Smooth muscle cell (in vitro differentiated cells): ENCODE measurements at regions not wholly inside any gene's neighbourhood (a gene's known extent, or its start where the extent isn't known, plus 50 kb on each side); places are given as distances from the start of the nearest gene placed in this dataset.

Source experiments
- DNase-seq: peaks from one replicate; lab custom pipeline; 2025; ENCODE audit not compliant: unreplicated experiment; lab: John Stamatoyannopoulos, UW
- H2AFZ ChIP-seq: fragments of 200-600 bp; sonication (generic); 2 replicates; pipeline ENCODE4 v1.6.0; 2016; ENCODE audit warnings: antibody characterized with exemption, low read depth, mild to moderate bottlenecking
- H3F3A ChIP-seq: fragments of 200-600 bp; sonication (generic); 2 replicates; pipeline ENCODE4 v1.6.0; 2017; ENCODE audit warnings: antibody characterized with exemption, low read depth
- H3K27ac ChIP-seq: fragments of 200-600 bp; sonication (generic); 2 replicates; pipeline ENCODE4 v1.5.1; 2016; ENCODE audit warnings: low read depth, mild to moderate bottlenecking
- H3K27me3 ChIP-seq: fragments of 200-600 bp; sonication (generic); 2 replicates; pipeline ENCODE4 v1.6.1; 2016; ENCODE audit warnings: low read depth, mild to moderate bottlenecking
- H3K36me3 ChIP-seq: fragments of 200-600 bp; sonication (generic); 2 replicates; pipeline ENCODE4 v1.5.1; 2016; ENCODE audit warnings: low read depth
- H3K4me1 ChIP-seq: fragments of 200-600 bp; sonication (generic); 2 replicates; pipeline ENCODE4 v1.5.1; 2016; ENCODE audit warnings: low read depth
- H3K4me2 ChIP-seq: fragments of 200-600 bp; sonication (generic); 2 replicates; pipeline ENCODE4 v1.6.0; 2016; ENCODE audit warnings: mild to moderate bottlenecking
- H3K4me3 ChIP-seq: fragments of 200-600 bp; sonication (generic); 2 replicates; pipeline ENCODE4 v1.5.1; 2016; ENCODE audit warnings: mild to moderate bottlenecking
- H3K79me2 ChIP-seq: fragments of 200-600 bp; sonication (generic); 2 replicates; pipeline ENCODE4 v1.6.0; 2016; ENCODE audit warnings: low read depth, mild to moderate bottlenecking
- H3K9ac ChIP-seq: fragments of 200-600 bp; sonication (generic); 2 replicates; pipeline ENCODE4 v1.6.0; 2016; ENCODE audit warnings: low read depth
- H3K9me3 ChIP-seq: fragments of 200-600 bp; sonication (generic); replicated peaks from 2 replicates; pipeline ENCODE4 v1.5.1; 2016; ENCODE audit warnings: low read depth
- H4K20me1 ChIP-seq: fragments of 200-600 bp; sonication (generic); 2 replicates; pipeline ENCODE4 v1.6.0; 2016; ENCODE audit warnings: low read depth
- CTCF ChIP-seq: fragments of 200-600 bp; sonication (generic); IDR thresholded peaks from 2 replicates; pipeline ENCODE4 v1.5.1; 2017; ENCODE audit warnings: borderline replicate concordance, mild to moderate bottlenecking, antibody characterized with exemption; ENCODE audit not compliant: insufficient read depth, poor library complexity, severe bottlenecking
- WGBS: methylation state at CpG from one replicate; pipeline ENCODE4 v1.1.7; 2016; ENCODE audit warnings: low lambda C conversion rate; 5-methylcytosine and 5-hydroxymethylcytosine counted together

GRCh38 chr7:94305836-94306235 is 88.9 kb upstream of the COL1A2 start:
- Histone ChIP-seq H3K9me3 (no peaks in the 10 kb centered on the region), H3K27ac (no peak overlapping the region)
- 95% methylated on average over 3 of the region's 3 CpGs for WGBS

GRCh38 chr7:94307399-94308048 is 87.2 kb upstream of the COL1A2 start:
- H2AFZ ChIP-seq = no peak overlapping the region
- no peaks in the 10 kb centered on the region for H3K27me3 ChIP-seq
- peaks cover 10% of the 10 kb centered on the region for H3F3A ChIP-seq
- H3K9ac ChIP-seq = no peak overlapping the region
- H3K79me2 ChIP-seq = peaks cover 5% of the 10 kb centered on the region
- H4K20me1 ChIP-seq = no peaks in the 10 kb centered on the region
- no peak for DNase-seq
- H3K9me3 ChIP-seq = no peaks in the 10 kb centered on the region
- peak overlapping the region; percentile 7 for H3K27ac ChIP-seq
- H3K4me1 ChIP-seq = peaks cover 17% of the 10 kb centered on the region
- no peak overlapping the region for H3K4me2 ChIP-seq
- WGBS = 58% methylated on average over 4 of the region's 4 CpGs
- no peaks in the 10 kb centered on the region for H3K36me3 ChIP-seq
- H3K4me3 ChIP-seq = no peak overlapping the region
- no peak for TF ChIP-seq CTCF

More at GRCh38 chr7:94305836-94306235, 88.9 kb upstream of the COL1A2 start:
- DNase-seq = no peak
- TF ChIP-seq CTCF = no peak
- Histone ChIP-seq H3K36me3 (no peaks in the 10 kb centered on the region), H3K4me2 (no peak overlapping the region), H3F3A (peaks cover 13% of the 10 kb centered on the region), H3K27me3 (no peaks in the 10 kb centered on the region), H3K4me3 (no peak overlapping the region), H3K4me1 (peaks cover 30% of the 10 kb centered on the region), H3K9ac (no peak overlapping the region), H2AFZ (no peak overlapping the region), H4K20me1 (no peaks in the 10 kb centered on the region), H3K79me2 (peaks cover 14% of the 10 kb centered on the region)

- no peaks in the 10 kb centered on the region for H4K20me1 ChIP-seq
- no peaks in the 10 kb centered on the region for H3F3A ChIP-seq
- WGBS = 94% methylated on average over 6 of the region's 6 CpGs
- H3K27ac ChIP-seq = no peak overlapping the region
- no peak overlapping the region for H3K9ac ChIP-seq
- H3K79me2 ChIP-seq = no peaks in the 10 kb centered on the region
- peaks cover 11% of the 10 kb centered on the region for H3K4me1 ChIP-seq
- no peak for DNase-seq
- H2AFZ ChIP-seq = no peak overlapping the region
- H3K4me2 ChIP-seq = no peak overlapping the region
- no peaks in the 10 kb centered on the region for H3K27me3 ChIP-seq
- no peaks in the 10 kb centered on the region for H3K9me3 ChIP-seq
- no peaks in the 10 kb centered on the region for H3K36me3 ChIP-seq
- no peak overlapping the region for H3K4me3 ChIP-seq
- TF ChIP-seq CTCF = no peak
Observed at GRCh38 chr7:94311515-94311914, 83.2 kb upstream of the COL1A2 start.

DNA sequence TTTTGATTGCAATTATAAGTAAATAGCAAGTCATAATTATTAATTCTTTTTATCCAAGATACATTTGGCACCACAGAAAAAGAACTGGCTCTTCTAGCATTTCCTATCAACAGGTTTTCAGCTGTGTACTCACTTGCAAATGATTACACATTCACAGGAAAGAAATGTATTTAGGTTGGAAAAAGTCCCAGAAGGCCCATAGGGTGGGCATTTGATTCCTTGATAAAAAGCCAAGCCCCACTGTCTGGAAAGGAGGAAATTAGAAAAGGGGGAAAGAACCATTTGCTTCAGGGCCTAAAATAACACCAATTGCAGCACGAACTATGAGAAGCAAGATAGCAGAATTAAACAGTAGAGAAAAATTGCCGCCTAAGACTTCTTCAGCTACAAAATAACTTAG is 80.8 kb upstream of the COL1A2 start:
- no peak for TF ChIP-seq CTCF
- WGBS = 87% methylated on average over 2 of the region's 2 CpGs
- Histone ChIP-seq H3K27ac (no peak overlapping the region), H2AFZ (no peak overlapping the region), H3K4me3 (no peak overlapping the region), H3K36me3 (no peaks in the 10 kb centered on the region), H3K27me3 (no peaks in the 10 kb centered on the region), H3K9me3 (no peaks in the 10 kb centered on the region), H3K4me2 (no peak overlapping the region), H4K20me1 (no peaks in the 10 kb centered on the region), H3K4me1 (peaks cover 11% of the 10 kb centered on the region), H3F3A (no peaks in the 10 kb centered on the region), H3K9ac (no peak overlapping the region), H3K79me2 (no peaks in the 10 kb centered on the region)
- DNase-seq = no peak
